Smooth muscle cell (in vitro differentiated cells): ENCODE measurements at regions not wholly inside any gene's neighbourhood (a gene's known extent, or its start where the extent isn't known, plus 50 kb on each side); places are given as distances from the start of the nearest gene placed in this dataset.

Experiments used
- DNase-seq: peaks from one replicate; lab custom pipeline; 2025; ENCODE audit not compliant: unreplicated experiment; lab: John Stamatoyannopoulos, UW
- H2AFZ ChIP-seq: fragments of 200-600 bp; sonication (generic); 2 replicates; pipeline ENCODE4 v1.6.0; 2016; ENCODE audit warnings: antibody characterized with exemption, low read depth, mild to moderate bottlenecking
- H3F3A ChIP-seq: fragments of 200-600 bp; sonication (generic); 2 replicates; pipeline ENCODE4 v1.6.0; 2017; ENCODE audit warnings: antibody characterized with exemption, low read depth
- H3K27ac ChIP-seq: fragments of 200-600 bp; sonication (generic); 2 replicates; pipeline ENCODE4 v1.5.1; 2016; ENCODE audit warnings: low read depth, mild to moderate bottlenecking
- H3K27me3 ChIP-seq: fragments of 200-600 bp; sonication (generic); 2 replicates; pipeline ENCODE4 v1.6.1; 2016; ENCODE audit warnings: low read depth, mild to moderate bottlenecking
- H3K36me3 ChIP-seq: fragments of 200-600 bp; sonication (generic); 2 replicates; pipeline ENCODE4 v1.5.1; 2016; ENCODE audit warnings: low read depth
- H3K4me1 ChIP-seq: fragments of 200-600 bp; sonication (generic); 2 replicates; pipeline ENCODE4 v1.5.1; 2016; ENCODE audit warnings: low read depth
- H3K4me2 ChIP-seq: fragments of 200-600 bp; sonication (generic); 2 replicates; pipeline ENCODE4 v1.6.0; 2016; ENCODE audit warnings: mild to moderate bottlenecking
- H3K4me3 ChIP-seq: fragments of 200-600 bp; sonication (generic); 2 replicates; pipeline ENCODE4 v1.5.1; 2016; ENCODE audit warnings: mild to moderate bottlenecking
- H3K79me2 ChIP-seq: fragments of 200-600 bp; sonication (generic); 2 replicates; pipeline ENCODE4 v1.6.0; 2016; ENCODE audit warnings: low read depth, mild to moderate bottlenecking
- H3K9ac ChIP-seq: fragments of 200-600 bp; sonication (generic); 2 replicates; pipeline ENCODE4 v1.6.0; 2016; ENCODE audit warnings: low read depth
- H3K9me3 ChIP-seq: fragments of 200-600 bp; sonication (generic); replicated peaks from 2 replicates; pipeline ENCODE4 v1.5.1; 2016; ENCODE audit warnings: low read depth
- H4K20me1 ChIP-seq: fragments of 200-600 bp; sonication (generic); 2 replicates; pipeline ENCODE4 v1.6.0; 2016; ENCODE audit warnings: low read depth
- CTCF ChIP-seq: fragments of 200-600 bp; sonication (generic); IDR thresholded peaks from 2 replicates; pipeline ENCODE4 v1.5.1; 2017; ENCODE audit warnings: borderline replicate concordance, mild to moderate bottlenecking, antibody characterized with exemption; ENCODE audit not compliant: insufficient read depth, poor library complexity, severe bottlenecking
- WGBS: methylation state at CpG from one replicate; pipeline ENCODE4 v1.1.7; 2016; ENCODE audit warnings: low lambda C conversion rate; 5-methylcytosine and 5-hydroxymethylcytosine counted together

GRCh38 chr22:44618400-44618799, 83.6 kb upstream of the PRR5 start:
- no peaks in the 10 kb centered on the region for H3K9me3 ChIP-seq
- 82% methylated on average over 12 of the region's 17 CpGs for WGBS
- no peaks in the 10 kb centered on the region for H3K79me2 ChIP-seq
- no peak overlapping the region for H2AFZ ChIP-seq
- no peaks in the 10 kb centered on the region for H4K20me1 ChIP-seq
- H3K4me1 ChIP-seq = peaks cover 3% of the 10 kb centered on the region
- H3K27ac ChIP-seq = no peak overlapping the region
- no peaks in the 10 kb centered on the region for H3F3A ChIP-seq
- H3K4me3 ChIP-seq = no peak overlapping the region
- no peak for DNase-seq
- H3K4me2 ChIP-seq = no peak overlapping the region
- TF ChIP-seq CTCF = no peak
- H3K36me3 ChIP-seq = no peaks in the 10 kb centered on the region
- H3K27me3 ChIP-seq = no peaks in the 10 kb centered on the region
- H3K9ac ChIP-seq = no peak overlapping the region

GRCh38 chr22:44617828-44618227, 84.2 kb upstream of the PRR5 start:
- Histone ChIP-seq H3K9me3 (no peaks in the 10 kb centered on the region), H3K79me2 (no peaks in the 10 kb centered on the region), H3F3A (no peaks in the 10 kb centered on the region), H3K9ac (no peak overlapping the region), H3K36me3 (no peaks in the 10 kb centered on the region), H2AFZ (no peak overlapping the region), H3K4me3 (no peak overlapping the region), H4K20me1 (no peaks in the 10 kb centered on the region), H3K27me3 (no peaks in the 10 kb centered on the region), H3K4me1 (peaks cover 3% of the 10 kb centered on the region), H3K27ac (no peak overlapping the region), H3K4me2 (no peak overlapping the region)
- 95% methylated on average over 4 of the region's 4 CpGs for WGBS
- DNase-seq = no peak
- TF ChIP-seq CTCF = no peak

- no peak overlapping the region for H3K4me3 ChIP-seq
- no peaks in the 10 kb centered on the region for H3K36me3 ChIP-seq
- H3K27me3 ChIP-seq = no peaks in the 10 kb centered on the region
- no peak overlapping the region for H3K4me2 ChIP-seq
- H3K27ac ChIP-seq = no peak overlapping the region
- H3F3A ChIP-seq = no peaks in the 10 kb centered on the region
- H3K9me3 ChIP-seq = no peaks in the 10 kb centered on the region
- H4K20me1 ChIP-seq = no peaks in the 10 kb centered on the region
- no peak for DNase-seq
- no peak overlapping the region for H2AFZ ChIP-seq
- no peak for TF ChIP-seq CTCF
- H3K4me1 ChIP-seq = no peaks in the 10 kb centered on the region
- no peak overlapping the region for H3K9ac ChIP-seq
- H3K79me2 ChIP-seq = no peaks in the 10 kb centered on the region
- 95% methylated on average over 12 of the region's 19 CpGs for whole genome bisulfite sequencing
Observed at GRCh38 chr22:44616882-44617655, 84.9 kb upstream of the PRR5 start.

GRCh38 chr22:44616461-44616860, 85.5 kb upstream of the PRR5 start:
- no peaks in the 10 kb centered on the region for H3K9me3 ChIP-seq
- no peak overlapping the region for H3K27ac ChIP-seq
- H3K9ac ChIP-seq = no peak overlapping the region
- no peaks in the 10 kb centered on the region for H3K27me3 ChIP-seq
- H4K20me1 ChIP-seq = no peaks in the 10 kb centered on the region
- no peak overlapping the region for H3K4me2 ChIP-seq
- H3K79me2 ChIP-seq = no peaks in the 10 kb centered on the region
- no peaks in the 10 kb centered on the region for H3F3A ChIP-seq
- no peak for TF ChIP-seq CTCF
- no peaks in the 10 kb centered on the region for H3K4me1 ChIP-seq
- H3K36me3 ChIP-seq = no peaks in the 10 kb centered on the region
- H3K4me3 ChIP-seq = no peak overlapping the region
- H2AFZ ChIP-seq = no peak overlapping the region
- no peak for DNase-seq
- WGBS = 84% methylated on average over 9 of the region's 9 CpGs
